Amniotic stem cell (primary cell): ENCODE measurements at regions not wholly inside any gene's neighbourhood (a gene's known extent, or its start where the extent isn't known, plus 50 kb on each side); places are given as distances from the start of the nearest gene placed in this dataset.

Experiments
- DNase-seq: peaks from one replicate; lab custom pipeline; 2025; lab: John Stamatoyannopoulos, UW

GRCh38 chr2:164302786-164303185 is 318.5 kb downstream of the GRB14 start:
- no peak for DNase-seq

- DNase-seq: no peak
These were observed 333.0 kb downstream of the GRB14 start for GRCh38 chr2:164288235-164288634.

- DNase-seq: no peak
These were observed 334.2 kb downstream of the GRB14 start for GRCh38 chr2:164287056-164287455.

- DNase-seq: no peak
These were observed 335.7 kb downstream of the GRB14 start for GRCh38 chr2:164285576-164285975.

- no peak for DNase-seq
These were observed 339.4 kb downstream of the GRB14 start for GRCh38 chr2:164281896-164282295.

- no peak for DNase-seq
These were observed 345.6 kb downstream of the GRB14 start for GRCh38 chr2:164275659-164276058.

GRCh38 chr2:164260506-164260905 is 360.8 kb downstream of the GRB14 start:
- DNase-seq: no peak

- DNase-seq: no peak
These were observed 363.5 kb downstream of the GRB14 start for GRCh38 chr2:164257742-164258141.

GRCh38 chr2:164252568-164253287 is 368.6 kb downstream of the GRB14 start:
- no peak for DNase-seq

GRCh38 chr2:164243315-164243714 is 378.0 kb downstream of the GRB14 start:
- DNase-seq: no peak

- no peak for DNase-seq
These were observed 378.9 kb downstream of the GRB14 start for GRCh38 chr2:164242409-164242808.

- DNase-seq: no peak
These were observed 387.2 kb downstream of the GRB14 start for GRCh38 chr2:164234074-164234473.

- no peak for DNase-seq
These were observed 397.3 kb downstream of the GRB14 start for GRCh38 chr2:164224007-164224406.

- DNase-seq: no peak
These were observed 399.8 kb downstream of the GRB14 start for GRCh38 chr2:164221473-164221872.

GRCh38 chr2:164220265-164220664 is 401.0 kb downstream of the GRB14 start:
- no peak for DNase-seq

GRCh38 chr2:164213916-164214315 is 407.4 kb downstream of the GRB14 start:
- DNase-seq: no peak

GRCh38 chr2:164205347-164205746 is 415.9 kb downstream of the GRB14 start:
- DNase-seq: peak; percentile 19

GRCh38 chr2:164203131-164203530 is 418.2 kb downstream of the GRB14 start:
- no peak for DNase-seq

- no peak for DNase-seq
These were observed 423.0 kb downstream of the GRB14 start for GRCh38 chr2:164198256-164198655.

GRCh38 chr2:164190700-164191099 is 430.6 kb downstream of the GRB14 start:
- no peak for DNase-seq

GRCh38 chr2:164189851-164190250 is 431.4 kb downstream of the GRB14 start:
- DNase-seq: no peak

GRCh38 chr2:164187121-164187520 is 434.2 kb downstream of the GRB14 start:
- DNase-seq: no peak

GRCh38 chr2:164186591-164186990 is 434.7 kb downstream of the GRB14 start:
- no peak for DNase-seq

- no peak for DNase-seq
These were observed 439.1 kb downstream of the GRB14 start for GRCh38 chr2:164182116-164182627.
